K562 (cell line): ENCODE measurements at regions not wholly inside any gene's neighbourhood (a gene's known extent, or its start where the extent isn't known, plus 50 kb on each side); places are given as distances from the start of the nearest gene placed in this dataset.

Experiments
- ATAC-seq: fragments of 200-7000 bp; cut with Tn5 transposase; 3 replicates; pipeline ENCODE4 v1.9.1; 2020; ENCODE audit warnings: moderate library complexity
- BruUV-seq: library from RNA; stranded (reverse); fragments of 400-500 nt; replicated peaks from 2 replicates; lab custom pipeline; 2021; lab: Mats Ljungman, UMichigan
- CTCF ChIA-PET: fragments of 300-600 bp; formaldehyde crosslinking; extraction: SDS; loops from one replicate; lab custom pipeline; 2021; ENCODE audit warnings: low intra/inter-chr PET ratio; lab: Yijun Ruan, JAX
- POLR2A ChIA-PET: fragments of 300-600, 350-650 bp; sonication (Branson Sonifier 250); formaldehyde crosslinking; extraction: SDS; loops from one replicate; lab custom pipeline; 2021; ENCODE audit warnings: antibody characterized with exemption, inconsistent platforms; lab: Yijun Ruan, JAX
- DNase-seq, 4 experiments: peaks; one replicate each; pipeline versions ENCODE4 v3.0.0 to v3.0.0-alpha.2; 2011 to 2018; ENCODE audit warnings: low spot score in 3 of 4, mixed read lengths in 3 of 4; ENCODE audit errors: extremely low read depth in 1 of 4
- FAIRE-seq: peaks from 2 replicates; lab custom pipeline; 2011; peaks lifted over from hg19 to GRCh38; lab: Jason Lieb, UNC
- H2AFZ ChIP-seq: 2 replicates; pipeline ENCODE4 v1.6.0; 2011; ENCODE audit warnings: low read depth, low read length, control low read depth, inconsistent platforms
- H3K27ac ChIP-seq: fragments of 200-600 bp; 3 replicates; pipeline ENCODE4 v1.8.0; 2011; ENCODE audit warnings: low read depth, mild to moderate bottlenecking, control low read depth, inconsistent platforms, low read length, moderate library complexity, mixed read lengths; ENCODE audit errors: extremely low read depth
- H3K27me3 ChIP-seq, 2 experiments: fragments of 300-600 bp in 1 of 2; 2 replicates in 1 of 2; 3 replicates in 1 of 2; pipeline versions ENCODE4 v1.6.0 to v1.8.0; 2011; ENCODE audit warnings: inconsistent platforms in 2 of 2, low read length in 2 of 2, mild to moderate bottlenecking in 1 of 2, mixed read lengths in 1 of 2, moderate library complexity in 1 of 2; ENCODE audit not compliant: control insufficient read depth in 2 of 2, insufficient read depth in 2 of 2
- H3K36me3 ChIP-seq: fragments of 300-600 bp; 3 replicates; pipeline ENCODE4 v1.8.0; 2011; ENCODE audit warnings: mild to moderate bottlenecking, low read length, inconsistent platforms; ENCODE audit not compliant: control insufficient read depth, insufficient read depth
- H3K4me1 ChIP-seq, 2 experiments: fragments of 200-600 bp in 1 of 2; replicated peaks in 1 of 2; 2 replicates in 1 of 2; 3 replicates in 1 of 2; pipeline versions ENCODE4 v1.5.1 to v1.8.0; 2011; ENCODE audit warnings: inconsistent platforms in 2 of 2, low read length in 2 of 2, mild to moderate bottlenecking in 1 of 2, mixed read lengths in 1 of 2, moderate library complexity in 1 of 2; ENCODE audit not compliant: control insufficient read depth in 2 of 2, insufficient read depth in 2 of 2
- H3K4me2 ChIP-seq: 2 replicates; pipeline ENCODE4 v1.6.1; 2011; ENCODE audit warnings: low read length, control low read depth, inconsistent platforms, mixed read lengths; ENCODE audit not compliant: insufficient read depth
- H3K4me3 ChIP-seq: fragments of 200-600 bp; sonication (generic), shearing (Covaris generic); 2 replicates; pipeline ENCODE4 v1.5.1; 2016; ENCODE audit warnings: control low read depth, inconsistent platforms
- H3K79me2 ChIP-seq: fragments of 200-600 bp; 3 replicates; pipeline ENCODE4 v1.8.0; 2011; ENCODE audit warnings: low read length, inconsistent platforms; ENCODE audit not compliant: control insufficient read depth, insufficient read depth
- H3K9ac ChIP-seq, 2 experiments: 2 replicates each; pipeline versions ENCODE4 v1.6.0 to v1.6.1; 2011; ENCODE audit warnings: low read depth in 2 of 2, low read length in 2 of 2, control low read depth in 1 of 2, inconsistent platforms in 1 of 2, mild to moderate bottlenecking in 1 of 2, mixed read lengths in 1 of 2; ENCODE audit not compliant: insufficient read depth in 1 of 2
- H3K9me1 ChIP-seq: one replicate; pipeline ENCODE4 v1.6.0; 2011; ENCODE audit warnings: inconsistent platforms, mild to moderate bottlenecking, low read length, moderate library complexity; ENCODE audit not compliant: control insufficient read depth, insufficient read depth
- H3K9me3 ChIP-seq: replicated peaks from 2 replicates; pipeline ENCODE4 v1.5.1; 2011; ENCODE audit warnings: low read depth, low read length, inconsistent platforms; ENCODE audit not compliant: control insufficient read depth, insufficient read depth
- H4K20me1 ChIP-seq: replicated peaks from 2 replicates; pipeline ENCODE4 v1.6.1; 2011; ENCODE audit warnings: low read length, inconsistent platforms, mixed read lengths; ENCODE audit not compliant: control insufficient read depth, insufficient read depth
- HDAC1 ChIP-seq, 2 experiments: fragments of 450-650 bp; IDR thresholded peaks; 2 replicates each; pipeline ENCODE4 v1.6.1; 2016 to 2017; ENCODE audit warnings: inconsistent platforms in 1 of 2, mild to moderate bottlenecking in 1 of 2, moderate library complexity in 1 of 2
- KDM4B ChIP-seq, 2 experiments: fragments of 450-650 bp in 1 of 2; sonication (generic) in 1 of 2; IDR thresholded peaks; 2 replicates each; pipeline ENCODE4 v1.6.1; 2016 to 2017; ENCODE audit warnings: borderline replicate concordance in 2 of 2, antibody characterized with exemption in 1 of 2, low read depth in 1 of 2, mild to moderate bottlenecking in 1 of 2
- MEIS2 ChIP-seq: fragments of 450-650 bp; IDR thresholded peaks from 2 replicates; pipeline ENCODE4 v1.6.1; 2014; ENCODE audit warnings: mild to moderate bottlenecking; ENCODE audit not compliant: partially characterized antibody
- MLX ChIP-seq, 2 experiments: fragments of 450-650 bp in 1 of 2; sonication (generic) in 1 of 2; formaldehyde crosslinking; conservative IDR thresholded peaks; 2 replicates each; pipeline versions ENCODE4 v1.4.0 to v1.8.1; 2020 to 2022; ENCODE audit warnings: mild to moderate bottlenecking in 1 of 2, missing genetic modification reagents in 1 of 2
- PHF8 ChIP-seq: fragments of 200-600 bp; sonication (generic); IDR thresholded peaks from 2 replicates; pipeline ENCODE4 v1.6.1; 2012; ENCODE audit warnings: mixed run types, mild to moderate bottlenecking, inconsistent platforms, low read length, moderate library complexity, borderline replicate concordance
- SETDB1 ChIP-seq: IDR thresholded peaks from one replicate; pipeline ENCODE4 v1.6.1; 2012; ENCODE audit warnings: low read length, control low read depth, inconsistent platforms
- SIX5 ChIP-seq, 2 experiments: IDR thresholded peaks; 2 replicates each; pipeline ENCODE4 v1.6.1; 2011; ENCODE audit warnings: low read length in 2 of 2, borderline replicate concordance in 1 of 2, low read depth in 1 of 2, mild to moderate bottlenecking in 1 of 2, moderate library complexity in 1 of 2; ENCODE audit not compliant: insufficient read depth in 1 of 2
- SMAD4 ChIP-seq: fragments of 250-450 bp; sonication (Bioruptor Pico); conservative IDR thresholded peaks from 2 replicates; pipeline ENCODE4 v1.8.0; 2021; ENCODE audit warnings: inconsistent platforms, mild to moderate bottlenecking, moderate library complexity
- TBL1XR1 ChIP-seq, 2 experiments: IDR thresholded peaks; 2 replicates each; pipeline ENCODE4 v1.6.1; 2012; ENCODE audit warnings: improper control_type of control experiment in 2 of 2, low read length in 2 of 2, mild to moderate bottlenecking in 1 of 2
- TCFL5 ChIP-seq: fragments of 250-450 bp; sonication (Bioruptor Pico); conservative IDR thresholded peaks from 2 replicates; pipeline ENCODE4 v1.6.1; 2021; ENCODE audit warnings: mild to moderate bottlenecking, moderate library complexity, matching md5 sums
- USF1 ChIP-seq: sonication (generic); formaldehyde crosslinking; IDR thresholded peaks from 2 replicates; pipeline ENCODE4 v1.9.0; 2022; ENCODE audit warnings: mild to moderate bottlenecking, missing genetic modification reagents
- ZBTB11 ChIP-seq, 3 experiments: fragments of 200-800 bp in 1 of 3; fragments of 250-450 bp in 1 of 3; fragments of 450-650 bp in 1 of 3; sonication (Bioruptor Pico) in 1 of 3; sonication (Bioruptor generic) in 1 of 3; formaldehyde crosslinking in 1 of 3; IDR thresholded peaks; 2 replicates each; pipeline versions ENCODE4 v1.6.1 to v1.8.0; 2016 to 2022; ENCODE audit warnings: mild to moderate bottlenecking in 2 of 3, missing genetic modification characterization in 2 of 3, missing compliant biosample characterization in 1 of 3, moderate library complexity in 1 of 3
- ZNF586 ChIP-seq: fragments of 450-650 bp; formaldehyde crosslinking; conservative IDR thresholded peaks from 2 replicates; pipeline ENCODE4 v1.4.0; 2020; ENCODE audit warnings: mild to moderate bottlenecking, moderate library complexity
- ZNF79 ChIP-seq: fragments of 250-450 bp; sonication (Bioruptor Pico); IDR thresholded peaks from 2 replicates; pipeline ENCODE4 v1.4.0; 2020; ENCODE audit warnings: low read depth, mild to moderate bottlenecking, moderate library complexity
- WGBS: fragments of 100-300 bp; shearing (Covaris generic); methylation state at CpG from one replicate; pipeline ENCODE4 v1.1.6; 2016; ENCODE audit warnings: low coverage, mixed read lengths; ENCODE audit not compliant: insufficient coverage; ENCODE audit errors: missing lambda C conversion rate; 5-methylcytosine and 5-hydroxymethylcytosine counted together
- in situ Hi-C: fragments of 300-500 bp; cut with MboI; formaldehyde crosslinking; loops from 4 replicates; pipeline ENCODE4 v1.15.0; 2018; ENCODE audit warnings: inconsistent platforms, mixed read lengths
- intact Hi-C: fragments of 100-400 bp; cut with micrococcal nuclease; formaldehyde crosslinking; loops from 2 replicates; pipeline ENCODE4 v1.14.2; 2022

GRCh38 chr13:62473944-62474237 lies 1058.2 kb upstream of the PCDH20 start (continued):
- no peak for TF ChIP-seq ZBTB11 (CRISPR knock-in tag; IDR thresholded peaks at IDR 0.05)

GRCh38 chr13:62473190-62473943 lies 1057.7 kb upstream of the PCDH20 start:
- Histone ChIP-seq H3K27me3 (no peaks in the 10 kb centered on the region), H3K9ac (no peak overlapping the region), H2AFZ (no peak overlapping the region), H3K4me2 (no peak overlapping the region), H3K4me1 (no peaks in the 10 kb centered on the region), H4K20me1 (no peaks in the 10 kb centered on the region), H3K4me3 (no peak overlapping the region), H3K27ac (no peak overlapping the region), H3K79me2 (no peaks in the 10 kb centered on the region), H3K36me3 (no peaks in the 10 kb centered on the region), H3K9me3 (no peaks in the 10 kb centered on the region), H3K9me1 (no peaks in the 10 kb centered on the region)
- FAIRE-seq (no peak), ATAC-seq (no peak), DNase-seq (no peak)
- ChIA-PET POLR2A (no interaction called here), CTCF (no interaction called here)
- intact Hi-C loops (no loop called here), in situ Hi-C loops (no loop called here)
- BruUV-seq, result no TSS peak
- WGBS, result 7% methylated on average over 2 of the region's 2 CpGs
- no peak for TF ChIP-seq USF1 (CRISPR knock-in tag)
- TF ChIP-seq ZNF586, result no peak
- no peak for TF ChIP-seq KDM4B (IDR thresholded peaks at IDR 0.05; ENCODE audit: borderline replicate concordance in 2 of 2, low read depth in 1 of 2)
- no peak for TF ChIP-seq TCFL5
- TF ChIP-seq SETDB1, result no peak
- no peak for TF ChIP-seq TBL1XR1 (IDR thresholded peaks at IDR 0.05; ENCODE audit: low read length in 2 of 2)
- no peak for TF ChIP-seq PHF8
- no peak for TF ChIP-seq MLX (CRISPR knock-in tag; conservative IDR thresholded peaks at IDR 0.05)
- TF ChIP-seq SIX5 (IDR thresholded peaks at IDR 0.05; ENCODE audit: borderline replicate concordance in 1 of 2, insufficient read depth in 1 of 2, low read depth in 1 of 2, low read length in 2 of 2), result no peak
- TF ChIP-seq SMAD4, result no peak
- TF ChIP-seq MEIS2, result no peak
- no peak for TF ChIP-seq ZNF79 (CRISPR knock-in tag)
- TF ChIP-seq HDAC1 (IDR thresholded peaks at IDR 0.05), result no peak
